LHCN-M2 (cell line): ENCODE measurements at regions not wholly inside any gene's neighbourhood (a gene's known extent, or its start where the extent isn't known, plus 50 kb on each side); places are given as distances from the start of the nearest gene placed in this dataset.

Source experiments
- DNase-seq: peaks from one replicate; pipeline ENCODE4 v3.0.0-alpha.2; 2012; ENCODE audit warnings: low read depth

DNA sequence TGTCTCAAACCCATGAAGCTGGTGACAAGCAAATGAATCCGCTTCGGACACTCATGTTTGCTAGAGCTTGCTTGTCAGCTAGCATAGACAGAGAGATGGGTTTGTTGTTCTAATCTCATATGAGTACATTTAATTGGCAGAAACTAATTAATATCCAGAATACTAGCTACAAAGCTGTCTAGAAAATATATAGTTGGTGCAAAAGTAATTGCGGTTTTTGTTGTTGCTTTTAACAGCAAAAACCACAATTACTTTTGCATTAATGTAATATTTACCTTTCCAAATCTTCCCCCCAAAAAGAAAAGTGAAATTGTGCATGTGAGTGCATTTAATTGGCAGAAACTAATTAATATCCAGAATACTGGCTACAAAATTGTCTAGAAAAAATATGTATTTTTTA lies 1115.2 kb downstream of the TDRD15 start:
- DNase-seq, result no peak

- DNase-seq, result no peak
These were observed 1123.7 kb downstream of the TDRD15 start for GRCh38 chr2:22247466-22247865.

DNA sequence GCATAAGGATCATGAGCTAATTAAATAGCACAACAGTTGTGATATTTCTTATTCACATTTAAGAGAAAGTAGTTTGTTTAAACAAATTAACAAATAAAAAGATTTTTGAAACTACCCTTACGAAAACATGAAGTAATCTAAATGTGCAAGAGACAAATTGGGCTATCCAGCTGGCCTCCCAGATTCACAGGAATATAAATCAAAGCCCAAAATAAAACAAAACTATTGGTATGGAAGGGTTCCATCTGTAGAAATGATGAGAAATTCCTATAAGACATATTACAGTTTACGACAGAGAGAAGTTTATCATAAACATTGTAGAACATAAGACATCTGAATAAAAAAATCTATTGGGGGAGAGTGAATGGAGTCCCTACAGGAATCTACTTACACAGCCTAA lies 1125.1 kb downstream of the TDRD15 start:
- DNase-seq, result no peak

DNA sequence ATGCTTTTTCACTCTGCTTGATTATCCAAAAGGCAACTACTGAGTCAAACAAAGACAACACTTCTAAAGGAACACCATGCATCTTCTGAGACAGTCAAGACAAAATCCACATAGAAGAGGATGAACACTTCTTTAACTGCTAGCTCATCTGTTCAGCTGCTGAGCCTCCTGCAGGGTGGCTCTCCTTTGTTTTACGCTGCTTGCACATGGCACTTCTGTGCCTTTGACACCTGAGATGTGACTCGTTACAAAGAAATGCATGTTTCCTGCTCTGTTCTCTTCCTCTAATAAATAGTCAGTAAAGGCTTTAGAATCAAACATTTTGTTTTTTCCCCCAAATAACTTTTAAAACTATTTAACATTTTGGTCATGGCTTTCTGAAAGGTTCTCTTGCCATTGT lies 1129.4 kb downstream of the TDRD15 start:
- DNase-seq, result no peak

GRCh38 chr2:22261165-22261564 lies 1123.8 kb upstream of the KLHL29 start:
- DNase-seq, result no peak

DNA sequence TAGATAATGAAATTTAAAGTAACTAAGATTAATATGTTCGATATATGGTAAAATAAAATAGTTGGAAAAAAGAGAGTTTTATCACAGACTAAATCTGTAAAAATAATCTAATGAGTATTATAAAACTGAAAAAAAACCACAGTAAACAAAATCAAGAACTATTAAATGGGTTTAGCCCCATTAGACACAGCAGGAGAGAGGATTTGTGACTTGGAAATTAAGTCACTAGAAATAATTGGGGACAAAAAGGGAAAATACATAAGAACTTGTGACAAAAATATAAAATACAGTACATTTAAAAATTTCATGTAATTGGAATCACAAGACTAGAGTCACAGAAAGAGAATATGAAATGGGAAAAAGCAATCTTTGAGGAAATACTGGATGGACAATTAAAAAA lies 1114.6 kb upstream of the KLHL29 start:
- no peak for DNase-seq

DNA sequence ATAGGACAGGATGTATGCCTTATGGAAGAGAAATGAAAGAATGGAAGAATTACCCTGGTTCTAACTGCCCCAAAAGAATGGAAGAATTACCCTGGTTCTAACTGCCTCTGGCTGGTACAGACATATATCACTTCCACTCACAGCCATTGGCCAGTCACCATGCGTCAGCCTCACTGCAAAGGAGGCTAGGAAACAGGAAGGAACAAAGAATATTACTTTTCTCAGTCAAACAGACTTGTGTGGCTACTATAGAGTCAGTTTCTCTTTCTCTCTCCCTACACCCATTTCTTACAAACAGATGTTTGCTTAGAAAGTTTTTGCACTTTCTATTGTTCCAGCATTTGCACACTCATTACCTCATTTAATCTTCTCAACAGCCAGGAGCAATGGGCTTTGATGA lies 1111.1 kb upstream of the KLHL29 start:
- DNase-seq, result no peak

DNA sequence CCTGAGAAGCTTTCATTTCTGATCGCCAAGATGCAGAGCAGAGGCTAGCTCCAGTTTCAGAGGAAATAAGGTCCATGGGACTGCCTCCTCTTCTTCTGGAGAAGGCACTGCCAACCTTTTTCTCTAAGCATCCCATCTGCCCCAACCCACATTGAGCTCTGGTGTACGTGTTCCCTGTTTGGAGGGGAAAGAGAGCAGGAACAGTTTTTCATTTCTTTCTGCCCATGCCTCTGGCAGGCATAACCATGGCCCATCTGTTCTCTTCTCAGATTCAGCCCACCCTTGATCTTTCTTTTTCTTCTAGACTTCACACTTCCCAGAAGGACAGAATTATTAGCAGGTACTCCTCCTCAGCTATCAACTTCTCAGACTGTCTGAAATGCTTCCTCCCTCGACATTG lies 1110.3 kb upstream of the KLHL29 start:
- DNase-seq, result no peak

DNA sequence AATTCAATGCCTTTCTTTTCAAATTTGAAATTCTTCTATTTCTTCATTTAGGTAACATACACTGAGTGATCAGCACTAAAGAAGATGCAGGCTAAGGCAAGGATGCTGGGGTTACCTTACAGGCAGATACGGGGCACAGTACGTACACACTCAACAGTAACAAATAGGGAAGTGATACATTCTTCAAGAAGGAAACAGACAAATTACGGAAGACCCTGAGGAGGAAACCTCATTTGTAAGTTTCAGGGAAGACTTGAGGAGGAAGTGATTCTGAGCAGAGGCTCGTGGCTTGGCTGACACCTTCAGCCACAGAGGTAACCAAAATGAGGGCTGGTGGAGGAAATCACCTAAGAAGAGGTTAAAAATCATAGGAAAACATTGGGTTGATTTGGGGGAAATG lies 1108.3 kb upstream of the KLHL29 start:
- DNase-seq, result no peak

GRCh38 chr2:22279541-22279940 lies 1105.4 kb upstream of the KLHL29 start:
- no peak for DNase-seq

- no peak for DNase-seq
These were observed 1103.9 kb upstream of the KLHL29 start for GRCh38 chr2:22281033-22281432.

DNA sequence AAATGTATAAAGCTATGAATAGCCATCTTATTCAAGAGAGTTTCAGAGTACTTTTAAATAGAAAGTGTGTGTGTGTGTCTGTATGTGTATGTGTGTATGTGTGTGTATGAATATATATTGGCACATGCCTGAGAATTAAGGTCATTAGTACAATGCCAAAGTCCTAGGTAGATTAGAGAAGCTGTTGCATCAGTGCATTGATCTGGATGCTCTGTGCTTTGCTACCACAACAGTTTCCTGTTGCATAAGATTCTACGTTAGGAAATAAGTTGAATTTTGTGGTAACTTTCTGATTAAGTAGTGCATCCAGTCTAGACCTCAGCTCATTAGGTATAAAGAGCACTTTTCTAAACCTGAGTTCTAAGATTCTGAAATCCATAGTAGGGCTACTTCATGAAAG lies 1102.8 kb upstream of the KLHL29 start:
- DNase-seq, result no peak

DNA sequence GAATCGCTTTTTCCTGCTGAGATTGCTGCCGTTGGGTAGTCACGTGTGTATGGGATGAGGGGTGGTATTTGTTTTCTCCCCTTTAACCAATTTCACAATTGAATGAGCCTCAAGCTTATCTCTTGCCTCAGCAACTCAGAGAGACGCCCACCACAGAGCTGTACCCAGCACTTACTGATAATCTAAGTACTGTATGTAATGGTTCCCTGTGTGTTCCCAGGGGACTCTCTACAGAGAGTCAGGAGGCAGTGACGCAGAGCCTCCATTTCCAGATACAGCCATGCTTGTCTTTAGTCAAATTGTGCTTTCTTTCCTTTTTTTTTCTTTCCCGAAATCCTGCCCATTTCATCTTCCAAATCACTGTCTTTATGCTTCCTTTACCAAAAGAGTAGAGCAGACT lies 1102.1 kb upstream of the KLHL29 start:
- DNase-seq, result no peak

DNA sequence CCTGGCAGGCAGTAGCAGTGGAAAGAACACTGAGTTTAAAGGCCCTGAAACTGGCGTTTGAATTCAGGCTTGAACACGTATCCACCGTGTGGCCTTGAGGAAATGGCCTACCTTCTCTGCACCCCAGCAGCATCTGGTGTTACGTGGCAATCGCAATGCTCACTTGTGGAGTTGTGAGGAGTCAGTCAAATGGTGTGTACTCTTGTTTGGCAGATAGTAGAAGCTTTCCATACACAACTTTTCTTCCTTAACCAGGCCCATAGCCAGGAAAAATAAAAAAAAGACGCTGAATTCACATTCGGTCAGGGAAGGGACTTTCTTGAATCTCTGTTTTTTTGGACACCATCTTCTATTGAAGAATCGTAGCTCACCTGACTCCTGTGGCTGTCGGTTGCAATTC lies 1101.5 kb upstream of the KLHL29 start:
- DNase-seq, result no peak

GRCh38 chr2:22290302-22290701 lies 1094.7 kb upstream of the KLHL29 start:
- DNase-seq, result no peak

DNA sequence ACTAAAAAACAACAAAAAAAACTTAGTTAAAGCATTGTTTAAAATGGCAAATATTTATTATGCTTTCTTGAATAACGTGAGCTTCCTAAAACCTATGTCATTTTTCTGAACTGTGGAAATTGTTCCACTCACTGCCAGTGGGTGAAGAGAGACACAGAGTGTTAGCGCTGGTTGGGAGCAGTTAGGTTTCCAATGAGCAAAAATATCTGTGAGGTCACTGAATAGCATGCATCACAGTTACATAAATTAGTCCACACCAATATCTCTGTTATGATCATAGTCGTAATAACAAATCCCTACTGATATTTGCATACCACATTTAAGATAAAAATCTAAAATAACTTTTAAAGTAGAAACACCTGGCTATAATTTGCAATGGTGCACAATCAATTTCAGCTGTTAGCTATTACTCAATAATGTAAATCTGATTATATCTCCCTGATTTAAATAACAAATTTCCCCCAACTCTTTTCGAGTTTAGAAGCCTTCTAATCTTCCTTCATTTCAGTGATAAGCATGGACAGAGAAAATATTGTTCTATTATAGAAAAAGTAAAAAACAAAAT lies 1094.0 kb upstream of the KLHL29 start:
- DNase-seq, result no peak

- DNase-seq, result no peak
These were observed 1083.8 kb upstream of the KLHL29 start for GRCh38 chr2:22301228-22301627.

DNA sequence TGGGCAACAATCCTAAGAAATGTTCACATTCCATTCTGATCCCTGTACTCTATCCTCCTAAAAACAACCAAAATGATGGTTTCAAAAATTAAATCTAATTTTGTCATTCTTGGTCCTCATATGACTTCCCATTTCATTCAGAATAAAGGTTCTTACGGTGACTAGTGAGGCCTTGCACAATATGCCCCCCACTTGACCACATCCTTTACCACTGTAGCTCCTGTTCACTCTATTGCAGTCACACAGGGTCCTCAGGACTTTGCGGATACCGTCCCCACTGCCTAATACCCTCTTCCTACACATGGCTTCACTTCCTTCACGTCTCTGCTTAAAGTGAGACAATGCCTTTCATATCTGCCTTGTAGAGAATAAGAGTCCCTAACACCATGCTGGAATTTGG lies 1058.7 kb upstream of the KLHL29 start:
- DNase-seq, result no peak

DNA sequence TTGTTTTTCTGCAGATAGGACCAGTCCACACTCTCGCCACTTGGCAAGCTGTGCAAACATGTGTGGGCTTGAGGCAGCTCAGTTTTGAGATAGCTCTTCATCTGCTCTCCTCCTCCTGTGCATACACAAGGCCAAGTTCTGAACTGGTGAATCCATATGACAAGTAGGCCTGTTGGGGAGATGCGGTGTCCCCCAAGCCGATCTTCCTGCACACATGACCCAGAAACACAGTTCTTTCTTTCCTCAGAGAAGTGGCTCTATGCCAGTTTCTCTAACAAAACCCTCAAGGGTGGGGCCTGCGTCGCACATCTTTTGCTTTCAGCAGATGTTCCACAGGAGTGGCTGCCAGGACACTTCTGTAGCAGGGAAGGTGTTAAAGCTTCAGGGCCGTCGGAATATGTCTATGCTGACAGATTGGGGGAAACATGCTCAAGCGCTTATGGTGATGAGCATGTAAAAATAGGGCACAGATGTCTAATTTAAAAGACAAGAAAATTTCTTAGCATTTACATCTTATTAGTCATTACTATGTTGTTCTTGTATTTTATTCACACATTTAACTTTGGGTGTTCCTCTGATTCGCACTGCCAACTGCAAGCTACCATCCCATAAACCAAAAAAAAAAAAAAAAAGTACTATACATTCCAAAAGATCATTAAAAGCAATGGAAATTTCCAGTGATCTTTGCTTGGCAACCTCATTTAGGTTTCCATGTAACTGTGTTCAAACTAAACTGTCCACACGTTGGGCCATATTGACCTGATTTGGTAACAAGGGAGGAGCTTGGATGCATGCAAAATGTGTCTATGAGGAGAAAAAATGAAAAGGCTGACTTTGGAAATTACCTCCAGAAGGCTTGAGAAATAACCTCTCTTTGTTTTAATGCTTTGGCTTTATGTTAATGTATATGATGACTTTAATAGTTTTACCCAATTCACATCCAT lies 1055.5 kb upstream of the KLHL29 start:
- DNase-seq, result no peak

DNA sequence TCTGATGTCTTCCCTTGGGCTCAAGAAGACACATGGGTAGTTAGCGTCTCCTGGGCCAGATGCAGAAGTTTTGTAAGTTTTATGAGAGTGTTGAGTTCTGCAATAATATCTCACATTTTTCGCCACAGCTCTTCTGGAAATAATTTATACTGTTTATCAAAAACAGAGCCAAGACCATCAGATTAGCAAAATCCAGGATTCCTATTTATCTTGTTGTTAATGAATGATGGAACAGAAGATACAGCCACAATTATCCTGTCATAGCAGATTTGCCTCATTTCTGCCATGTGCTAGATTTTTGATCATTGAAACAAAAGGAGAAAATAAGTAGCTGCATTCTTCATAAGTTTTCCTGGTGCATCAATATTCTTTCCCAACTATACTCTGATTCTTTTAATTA lies 1048.6 kb upstream of the KLHL29 start:
- no peak for DNase-seq

- no peak for DNase-seq
These were observed 1044.3 kb upstream of the KLHL29 start for GRCh38 chr2:22340716-22341115.

GRCh38 chr2:22347306-22347705 lies 1037.7 kb upstream of the KLHL29 start:
- no peak for DNase-seq

DNA sequence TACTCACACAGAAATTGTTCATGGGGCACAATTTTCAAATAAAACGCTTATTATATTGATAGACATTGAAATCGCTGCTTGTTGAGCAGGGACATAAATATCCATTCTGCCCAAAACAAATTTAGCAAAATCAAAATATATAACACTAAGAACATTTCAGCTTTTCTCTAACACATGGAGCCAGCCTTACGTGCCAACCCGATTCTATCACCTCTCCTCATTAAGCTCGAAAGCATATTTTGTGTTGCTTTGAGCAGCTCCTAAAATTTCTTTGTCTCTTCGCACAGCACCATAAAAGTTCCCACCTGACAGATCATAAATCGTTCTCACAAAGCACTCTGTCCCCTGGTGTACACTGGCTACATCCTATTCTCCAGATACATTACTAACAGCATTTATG lies 1034.4 kb upstream of the KLHL29 start:
- DNase-seq, result no peak
